HEK293 (cell line): ENCODE measurements at regions not wholly inside any gene's neighbourhood (a gene's known extent, or its start where the extent isn't known, plus 50 kb on each side); places are given as distances from the start of the nearest gene placed in this dataset.

Experiments used
- CTCF ChIA-PET: fragments of 350-600 bp; formaldehyde crosslinking; extraction: SDS; loops from one replicate; lab custom pipeline; 2021; ENCODE audit warnings: antibody characterized with exemption; lab: Yijun Ruan, JAX
- POLR2A ChIA-PET: fragments of 300-600 bp; formaldehyde crosslinking; extraction: SDS; loops from one replicate; lab custom pipeline; 2020; ENCODE audit warnings: antibody characterized with exemption, inconsistent platforms; lab: Yijun Ruan, JAX
- H3K27ac ChIP-seq: fragments of 200-500 bp; sonication (Bioruptor generic); 2 replicates; pipeline ENCODE4 v1.5.1; 2014; ENCODE audit warnings: low read depth, low read length, control low read depth, inconsistent platforms; ENCODE audit errors: extremely low read depth
- H3K36me3 ChIP-seq, 2 experiments: fragments of 200-500 bp in 1 of 2; sonication (Bioruptor generic) in 1 of 2; 1 replicate in 1 of 2; 2 replicates in 1 of 2; pipeline ENCODE4 v1.5.1; 2014 to 2017; ENCODE audit warnings: inconsistent platforms in 2 of 2, low read length in 2 of 2; ENCODE audit not compliant: control insufficient read depth in 2 of 2, insufficient read depth in 1 of 2
- H3K4me1 ChIP-seq: fragments of 200-500 bp; sonication (Bioruptor generic); 2 replicates; pipeline ENCODE4 v1.5.1; 2014; ENCODE audit warnings: mild to moderate bottlenecking, low read length, inconsistent platforms; ENCODE audit not compliant: control insufficient read depth, insufficient read depth
- H3K4me3 ChIP-seq: 2 replicates; pipeline ENCODE4 v1.5.1; 2011; ENCODE audit warnings: low read depth, mild to moderate bottlenecking, control low read depth, low read length, moderate library complexity
- H3K9me3 ChIP-seq: fragments of 200-500 bp; sonication (Bioruptor generic); 2 replicates; pipeline ENCODE4 v1.5.1; 2014; ENCODE audit warnings: low read depth, low read length, inconsistent platforms; ENCODE audit not compliant: control insufficient read depth, insufficient read depth
- ATF2 ChIP-seq: fragments of 450-650 bp; formaldehyde crosslinking; IDR thresholded peaks from 2 replicates; pipeline ENCODE4 v1.5.1; 2016; ENCODE audit warnings: missing biosample characterization, missing genetic modification characterization, low read depth
- ELK4 ChIP-seq: IDR thresholded peaks from 2 replicates; pipeline ENCODE4 v1.6.1; 2011; ENCODE audit warnings: mild to moderate bottlenecking, low read depth, low read length, borderline replicate concordance
- FEZF1 ChIP-seq: fragments of 450-650 bp; formaldehyde crosslinking; IDR thresholded peaks from 2 replicates; pipeline ENCODE4 v1.5.1; 2016; ENCODE audit warnings: missing biosample characterization, missing genetic modification characterization
- KLF9 ChIP-seq: fragments of 450-650 bp; formaldehyde crosslinking; IDR thresholded peaks from 2 replicates; pipeline ENCODE4 v1.5.1; 2016; ENCODE audit warnings: missing biosample characterization, missing genetic modification characterization, low read depth
- ZBTB48 ChIP-seq: fragments of 450-650 bp; formaldehyde crosslinking; IDR thresholded peaks from 2 replicates; pipeline ENCODE4 v1.5.1; 2016; ENCODE audit warnings: missing biosample characterization, missing genetic modification characterization
- ZNF18 ChIP-seq: fragments of 450-650 bp; formaldehyde crosslinking; IDR thresholded peaks from 2 replicates; pipeline ENCODE4 v1.5.1; 2016; ENCODE audit warnings: missing biosample characterization, missing genetic modification characterization
- ZNF266 ChIP-seq: fragments of 450-650 bp; formaldehyde crosslinking; IDR thresholded peaks from 2 replicates; pipeline ENCODE4 v1.5.1; 2016; ENCODE audit warnings: missing biosample characterization, missing genetic modification characterization, low read depth
- ZNF280C ChIP-seq: fragments of 450-650 bp; formaldehyde crosslinking; IDR thresholded peaks from 2 replicates; pipeline ENCODE4 v1.5.1; 2016; ENCODE audit warnings: missing biosample characterization, missing genetic modification characterization
- ZNF280D ChIP-seq: fragments of 450-650 bp; formaldehyde crosslinking; IDR thresholded peaks from 2 replicates; pipeline ENCODE4 v1.5.1; 2016; ENCODE audit warnings: missing biosample characterization, missing genetic modification characterization
- ZNF350 ChIP-seq: fragments of 450-650 bp; formaldehyde crosslinking; IDR thresholded peaks from 2 replicates; pipeline ENCODE4 v1.5.0; 2017; ENCODE audit warnings: missing biosample characterization, mild to moderate bottlenecking, missing genetic modification characterization
- ZNF449 ChIP-seq: fragments of 450-650 bp; formaldehyde crosslinking; IDR thresholded peaks from 2 replicates; pipeline ENCODE4 v1.5.1; 2017; ENCODE audit warnings: missing biosample characterization, mild to moderate bottlenecking, missing genetic modification characterization, moderate library complexity
- ZNF521 ChIP-seq: fragments of 450-650 bp; formaldehyde crosslinking; IDR thresholded peaks from 2 replicates; pipeline ENCODE4 v1.5.1; 2017; ENCODE audit warnings: missing biosample characterization, mild to moderate bottlenecking, missing genetic modification characterization
- ZNF660 ChIP-seq: fragments of 450-650 bp; IDR thresholded peaks from 2 replicates; pipeline ENCODE4 v1.5.1; 2018; ENCODE audit warnings: missing biosample characterization, mild to moderate bottlenecking, missing genetic modification characterization
- ZNF692 ChIP-seq: fragments of 450-650 bp; formaldehyde crosslinking; IDR thresholded peaks from 2 replicates; pipeline ENCODE4 v1.5.1; 2016; ENCODE audit warnings: missing biosample characterization, missing genetic modification characterization
- ZNF785 ChIP-seq: fragments of 450-650 bp; formaldehyde crosslinking; IDR thresholded peaks from 2 replicates; pipeline ENCODE4 v1.5.1; 2016; ENCODE audit warnings: missing biosample characterization, missing genetic modification characterization
- ZSCAN4 ChIP-seq: fragments of 450-650 bp; formaldehyde crosslinking; IDR thresholded peaks from 2 replicates; pipeline ENCODE4 v1.5.1; 2017; ENCODE audit warnings: missing biosample characterization, missing genetic modification characterization

- Histone ChIP-seq H3K36me3 (no peaks in the 10 kb centered on the region), H3K4me1 (no peaks in the 10 kb centered on the region), H3K4me3 (no peak overlapping the region), H3K9me3 (no peaks in the 10 kb centered on the region), H3K27ac (no peak overlapping the region)
- TF ChIP-seq ZNF785 (no peak), ZBTB48 (tag by site-specific recombination) (no peak), ZNF521 (tag by site-specific recombination) (no peak), ELK4 (no peak), ZNF280D (tag by site-specific recombination) (no peak), ZNF266 (tag by site-specific recombination) (no peak), ZNF449 (tag by site-specific recombination) (no peak), ZSCAN4 (tag by site-specific recombination) (no peak), ZNF692 (tag by site-specific recombination) (no peak), ZNF660 (tag by site-specific recombination) (no peak)
- ChIA-PET POLR2A (no interaction called here), CTCF (interaction anchor here (2.1 kb wide), 1 partner anchor 11 kb away, joined by 5 read pairs; no protein-coding TSS in a partner anchor)
Observed at GRCh38 chr13:75231235-75231634, 250.7 kb downstream of the TBC1D4 start.

- H3K36me3 ChIP-seq, result no peaks in the 10 kb centered on the region
- POLR2A ChIA-PET, result no interaction called here
- CTCF ChIA-PET, result no interaction called here
- no peaks in the 10 kb centered on the region for H3K4me1 ChIP-seq
- no peak for TF ChIP-seq ATF2 (tag by site-specific recombination)
- no peak for TF ChIP-seq ZNF18 (tag by site-specific recombination)
- TF ChIP-seq FEZF1 (tag by site-specific recombination), result no peak
- no peak for TF ChIP-seq ZNF280C (tag by site-specific recombination)
- no peak for TF ChIP-seq KLF9 (tag by site-specific recombination)
- no peak for TF ChIP-seq ZNF350 (tag by site-specific recombination)
- H3K9me3 ChIP-seq, result no peaks in the 10 kb centered on the region
- H3K4me3 ChIP-seq, result no peak overlapping the region
- H3K27ac ChIP-seq, result no peak overlapping the region
Observed at GRCh38 chr13:75226733-75227435, 255.1 kb downstream of the TBC1D4 start.
